HS-5 (cell line): ENCODE measurements at regions not wholly inside any gene's neighbourhood (a gene's known extent, or its start where the extent isn't known, plus 50 kb on each side); places are given as distances from the start of the nearest gene placed in this dataset.

ENCODE experiments used
- DNase-seq: peaks from one replicate; pipeline ENCODE4 v3.0.0-alpha.2; 2012; ENCODE audit warnings: low read depth

DNA sequence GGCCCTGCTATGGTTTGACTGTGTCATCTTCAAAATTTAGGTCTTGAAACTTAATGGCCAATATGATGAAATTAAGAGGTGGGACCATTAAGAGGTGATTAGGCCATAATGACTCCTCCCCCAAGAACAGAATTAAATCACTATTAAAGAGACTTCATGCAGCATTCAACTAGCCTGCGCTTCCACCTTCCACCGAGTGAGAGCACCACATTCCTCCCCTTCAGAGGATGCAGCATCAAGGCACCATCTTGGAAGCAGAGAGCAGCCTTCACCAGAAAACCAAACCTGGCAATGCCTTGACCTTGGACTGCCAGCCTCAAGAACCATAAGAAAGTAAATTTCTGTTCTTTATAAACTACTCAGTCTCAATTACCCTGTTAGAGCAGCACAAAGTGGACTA is 371.1 kb upstream of the NFE2L3 start:
- no peak for DNase-seq

- no peak for DNase-seq
Observed at GRCh38 chr7:25781704-25782103, 370.3 kb upstream of the NFE2L3 start.

GRCh38 chr7:25786936-25787335 is 365.1 kb upstream of the NFE2L3 start:
- DNase-seq, result no peak

- DNase-seq, result no peak
Observed at GRCh38 chr7:25787336-25787735, 364.7 kb upstream of the NFE2L3 start.

- DNase-seq, result no peak
Observed at GRCh38 chr7:25788371-25788770, 363.6 kb upstream of the NFE2L3 start.

DNA sequence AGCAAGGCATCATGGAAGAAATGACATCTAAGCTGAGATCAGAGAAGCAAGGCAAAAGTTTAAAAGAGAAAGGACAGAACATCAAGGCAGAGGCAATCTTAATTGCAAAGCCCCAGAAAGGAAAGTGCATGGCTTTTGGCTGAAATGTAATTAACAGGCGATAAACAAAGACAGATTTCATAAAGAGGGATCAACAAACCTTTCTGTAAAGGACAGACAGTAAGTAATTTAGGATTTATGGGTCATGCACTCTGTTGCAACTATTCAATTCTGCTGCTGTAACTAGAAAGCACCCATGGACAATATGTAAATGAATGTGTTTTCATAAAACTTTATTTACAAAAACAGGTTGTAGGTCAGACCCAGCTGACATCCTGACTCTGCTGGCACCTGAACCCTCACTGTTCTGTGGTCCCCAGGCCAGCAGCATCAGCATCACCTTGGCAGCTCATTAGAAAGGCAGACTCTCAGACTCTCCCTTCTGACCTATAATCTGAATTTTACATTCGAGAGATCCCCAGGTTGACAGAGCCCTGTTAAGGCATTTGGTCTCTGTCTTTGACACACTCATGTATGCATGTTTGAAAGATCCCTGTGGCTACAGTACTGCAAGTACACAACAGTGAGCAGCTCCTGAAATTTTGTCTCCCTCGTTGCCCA is 362.9 kb upstream of the NFE2L3 start:
- DNase-seq, result no peak

DNA sequence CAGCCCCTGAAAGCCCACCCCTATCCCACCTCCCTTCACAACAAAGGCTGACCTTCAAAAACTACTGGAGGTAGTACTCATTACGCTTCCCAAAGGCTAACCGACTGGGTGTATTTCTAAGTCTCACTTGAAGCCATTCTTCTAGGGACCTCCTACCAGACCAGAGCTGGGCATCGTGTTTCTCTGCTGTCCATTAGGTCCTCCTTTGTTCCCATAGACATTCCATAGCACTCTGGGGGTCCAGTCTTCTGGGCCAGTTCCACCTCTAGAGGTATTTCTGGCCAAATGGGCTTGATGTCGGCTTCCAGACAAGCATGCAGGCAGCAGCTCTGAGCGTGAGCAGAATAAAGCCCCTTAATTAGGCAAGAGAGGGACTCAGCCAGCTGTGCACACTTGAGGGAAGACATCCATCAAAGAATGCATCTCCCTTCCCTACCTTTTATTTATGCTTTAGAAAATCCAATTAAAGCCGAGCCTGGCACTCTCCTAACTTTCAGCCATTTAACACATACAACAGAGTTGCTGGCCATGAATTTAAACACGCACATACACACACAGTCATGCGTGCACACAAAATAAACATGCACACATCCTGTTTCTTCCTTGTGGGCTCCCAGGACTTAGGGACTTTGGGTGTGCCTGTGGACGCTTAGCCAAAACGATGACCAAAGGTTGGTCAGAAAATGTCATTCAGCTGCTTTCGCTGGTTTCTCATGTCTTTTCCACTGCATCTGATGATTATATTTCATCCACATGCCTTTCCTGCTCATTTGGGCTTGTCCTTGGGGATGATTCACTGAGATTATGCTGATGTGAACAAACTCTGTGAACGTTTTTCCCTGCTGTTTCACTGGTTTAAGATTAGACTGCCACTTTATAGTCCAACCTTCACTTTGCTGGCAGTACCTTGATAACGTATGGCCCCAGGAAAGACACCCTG is 362.0 kb upstream of the NFE2L3 start:
- DNase-seq, result no peak

GRCh38 chr7:25790963-25791362 is 361.0 kb upstream of the NFE2L3 start:
- DNase-seq, result no peak

DNA sequence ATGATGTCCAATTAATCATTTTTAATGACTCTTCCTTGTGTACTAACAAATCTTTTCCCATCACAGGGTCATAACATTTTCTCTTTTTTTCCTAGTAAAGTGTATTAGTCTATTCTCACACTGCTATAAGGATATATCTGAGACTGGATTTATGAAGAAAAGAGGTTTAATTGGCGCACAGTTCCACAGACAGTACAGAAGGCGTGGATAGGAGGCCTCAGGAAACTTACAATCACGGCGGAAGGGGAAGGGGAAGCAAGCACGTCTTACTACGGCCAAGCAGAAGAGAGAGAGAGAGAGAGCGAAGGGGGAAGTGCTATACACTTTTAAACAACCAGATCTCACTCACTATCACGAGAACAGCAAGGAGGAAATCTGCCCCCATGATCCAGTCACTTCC is 359.4 kb upstream of the NFE2L3 start:
- no peak for DNase-seq

DNA sequence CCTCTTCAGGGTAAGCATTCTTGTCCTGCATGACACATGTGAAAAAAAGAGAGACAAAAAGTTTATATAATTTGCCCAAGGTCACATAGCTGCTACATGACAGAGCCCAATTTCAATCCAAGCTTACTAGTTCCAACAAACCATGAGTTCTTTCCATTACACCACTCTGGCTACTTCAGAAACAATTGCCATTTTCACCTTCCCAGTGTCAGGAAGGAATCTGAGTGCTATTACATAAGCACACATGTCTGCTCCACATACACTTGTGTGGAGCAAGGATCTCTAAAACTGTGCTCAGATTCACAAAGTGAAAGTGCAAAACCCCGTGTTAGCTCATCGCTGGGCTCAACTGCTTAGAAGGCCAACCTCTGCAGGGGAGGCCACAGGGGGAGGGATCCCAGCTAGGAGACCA is 356.2 kb upstream of the NFE2L3 start:
- peak; percentile 34 for DNase-seq

DNA sequence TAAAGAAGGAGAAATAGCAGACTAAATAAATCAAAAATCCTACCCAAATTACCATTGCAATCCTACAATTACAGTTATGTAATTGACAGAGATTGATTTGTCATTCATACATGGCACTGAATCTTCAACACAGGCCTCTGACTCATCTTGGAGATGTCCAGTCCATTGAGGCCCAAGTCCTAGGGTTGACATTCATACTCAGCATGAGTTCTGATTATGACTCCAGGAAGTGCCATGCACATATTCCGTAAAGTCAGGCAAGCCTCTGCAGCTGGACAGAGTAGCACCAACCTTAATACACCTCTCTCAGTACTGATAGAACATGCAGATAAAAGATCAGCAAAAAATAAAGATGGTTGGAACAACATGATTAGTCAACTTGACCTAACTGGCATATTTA is 353.7 kb upstream of the NFE2L3 start:
- DNase-seq, result no peak

- no peak for DNase-seq
Observed at GRCh38 chr7:25801214-25801613, 350.8 kb upstream of the NFE2L3 start.

- DNase-seq, result no peak
Observed at GRCh38 chr7:25802057-25802456, 349.9 kb upstream of the NFE2L3 start.

DNA sequence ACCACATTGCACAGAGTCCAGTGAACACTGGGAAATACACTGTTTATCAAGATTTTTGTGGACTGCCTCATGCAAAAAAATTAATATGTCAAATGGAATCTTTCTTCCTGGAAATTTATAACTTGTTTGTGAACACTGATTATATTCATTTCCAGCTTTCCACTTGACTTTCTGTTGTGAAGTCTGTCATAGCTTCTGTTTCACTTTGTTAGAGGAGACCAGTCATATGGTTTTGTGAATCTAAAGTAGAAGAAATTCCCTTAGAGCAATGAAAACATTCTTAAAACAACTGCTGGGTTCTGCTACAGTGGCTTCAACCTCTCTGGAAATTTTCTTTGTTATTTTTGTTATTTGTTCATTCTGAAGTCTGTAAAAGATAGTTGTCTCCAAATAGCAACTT is 349.5 kb upstream of the NFE2L3 start:
- DNase-seq, result no peak

DNA sequence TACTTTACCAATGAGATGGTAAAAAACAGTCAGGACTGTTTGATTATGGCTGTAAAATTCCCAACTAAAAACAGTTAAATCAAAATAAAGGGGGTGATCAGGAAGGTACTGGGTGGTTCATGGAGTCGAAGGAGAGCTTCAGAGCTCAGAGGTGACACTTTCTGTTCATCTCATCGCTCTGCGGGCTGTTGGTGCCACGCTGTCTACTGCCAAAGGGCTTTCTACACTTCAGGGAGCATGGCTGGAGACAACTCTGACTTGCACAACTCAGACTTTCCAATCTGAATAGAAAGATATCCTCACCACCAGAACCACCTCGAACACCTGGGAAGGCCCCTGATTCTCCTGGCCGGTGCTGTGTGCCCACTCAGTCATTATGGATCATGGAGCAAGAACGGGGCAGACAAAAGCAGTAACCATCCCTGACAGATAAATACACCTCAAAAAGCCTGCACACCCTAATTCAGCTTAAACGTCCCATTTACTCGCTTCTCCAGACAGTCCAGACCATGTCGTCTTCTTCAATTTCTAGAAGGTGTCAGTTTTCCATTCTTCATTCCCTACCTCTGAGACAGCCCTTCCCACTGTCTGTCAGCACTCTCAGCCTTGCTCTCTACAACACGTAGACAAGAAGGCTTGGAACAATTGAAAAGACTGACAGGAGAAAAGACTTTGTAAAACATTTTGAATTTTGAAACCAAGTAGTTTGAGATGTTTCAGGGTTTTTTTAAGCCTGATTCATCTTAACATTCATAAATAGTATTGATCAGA is 348.7 kb upstream of the NFE2L3 start:
- no peak for DNase-seq

- DNase-seq, result no peak
Observed at GRCh38 chr7:25804154-25804553, 347.8 kb upstream of the NFE2L3 start.

DNA sequence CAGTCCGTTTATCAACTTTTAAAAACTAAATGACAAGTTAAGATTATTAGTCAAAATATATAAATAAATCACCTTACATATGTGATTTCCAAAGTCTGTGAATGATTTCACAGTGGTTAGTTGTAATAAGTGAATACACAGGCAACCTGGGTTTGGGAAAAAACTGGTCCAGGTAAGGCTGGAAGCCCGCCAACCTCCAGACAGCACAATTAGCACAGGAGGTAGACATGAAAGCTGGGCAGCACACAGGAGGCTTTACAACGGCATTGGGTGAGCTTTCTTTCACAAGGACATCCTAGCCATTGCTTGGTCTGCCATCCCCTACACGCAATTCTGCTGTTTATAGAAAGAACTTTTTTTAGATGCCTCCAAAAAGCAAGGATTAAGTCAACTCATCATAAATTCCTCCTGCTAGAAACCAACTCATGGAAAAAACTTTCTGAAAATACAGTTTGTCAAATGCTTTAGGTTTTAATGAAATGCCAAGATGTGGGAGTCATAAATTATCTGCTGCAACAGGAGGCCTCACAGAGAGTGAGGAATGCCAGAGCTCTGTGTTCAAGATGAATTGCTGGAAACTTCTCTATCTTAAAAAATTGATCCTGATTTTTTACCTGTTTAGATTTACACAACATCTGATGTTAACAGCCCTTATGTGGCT is 346.8 kb upstream of the NFE2L3 start:
- peak; percentile 15 for DNase-seq

DNA sequence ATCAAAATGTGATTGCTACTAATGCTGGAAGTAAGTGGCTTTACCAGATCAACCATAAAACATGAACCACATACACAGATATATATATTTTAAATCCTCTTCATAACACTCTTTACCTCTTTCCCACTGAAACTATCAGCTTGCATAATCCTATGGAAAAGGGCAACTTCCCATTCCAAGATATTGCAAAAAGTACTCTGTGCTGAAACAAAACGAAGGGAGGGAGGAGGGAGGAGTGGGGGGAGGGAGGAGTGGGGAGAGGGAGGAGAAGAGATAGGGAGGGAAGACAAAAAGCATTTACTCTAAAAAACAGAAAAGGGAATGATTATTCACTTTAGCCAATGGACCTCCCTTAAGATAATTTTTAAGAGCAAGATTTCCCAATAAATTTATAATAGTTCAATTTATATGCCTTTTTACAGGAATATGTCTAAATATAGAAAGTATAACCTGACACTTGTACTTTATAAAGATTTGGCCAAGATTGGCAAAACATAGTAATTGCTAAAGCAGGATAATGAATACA is 344.8 kb upstream of the NFE2L3 start:
- DNase-seq, result no peak

- DNase-seq, result no peak
Observed at GRCh38 chr7:25809441-25809840, 342.6 kb upstream of the NFE2L3 start.

DNA sequence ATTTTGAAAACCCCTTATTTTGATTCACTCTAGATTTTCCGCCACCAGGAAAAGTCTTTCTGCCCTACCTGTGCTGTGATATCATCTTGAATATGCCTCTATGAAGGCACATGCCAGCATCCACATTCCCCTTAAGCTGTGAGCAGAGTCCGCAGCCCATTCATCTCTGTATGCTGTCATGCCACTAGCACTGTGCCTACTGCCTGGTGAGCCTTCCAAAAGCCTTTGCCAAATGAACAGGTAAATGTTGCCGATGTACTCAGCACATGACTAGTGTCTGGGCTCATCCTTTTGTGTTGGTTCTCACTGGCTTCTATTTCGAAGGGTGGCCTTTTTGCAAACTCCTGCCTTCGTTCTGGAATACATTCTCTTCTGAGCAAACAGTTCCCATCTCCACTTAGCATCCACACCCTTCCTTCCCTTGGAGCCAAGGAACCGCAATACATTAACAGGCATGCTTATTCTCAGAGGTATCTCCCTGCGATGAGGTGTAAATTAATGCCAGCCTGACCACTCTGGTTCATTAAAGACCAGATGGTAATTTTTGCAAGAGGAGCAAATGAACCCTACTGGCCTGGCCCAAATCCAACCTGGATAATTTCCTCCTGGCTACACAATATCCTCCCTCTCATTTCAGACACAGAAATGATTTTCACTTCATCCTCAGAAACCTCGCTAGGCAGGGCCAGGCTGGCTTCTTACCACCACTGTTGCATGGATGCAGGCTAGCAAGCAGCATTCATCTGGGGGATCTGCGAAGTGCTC is 339.7 kb upstream of the NFE2L3 start:
- no peak for DNase-seq

- DNase-seq, result no peak
Observed at GRCh38 chr7:25813381-25813780, 338.6 kb upstream of the NFE2L3 start.
